HG02884 (cell line): ENCODE measurements at regions not wholly inside any gene's neighbourhood (a gene's known extent, or its start where the extent isn't known, plus 50 kb on each side); places are given as distances from the start of the nearest gene placed in this dataset.
"Not testable (repeated sequence)": the region's sequence is repeated elsewhere in the genome, so short reads cannot be mapped to it uniquely, and the experiment has no call there.

Experiments
- ATAC-seq: cut with Tn5 transposase; IDR thresholded peaks from one replicate; pipeline ENCODE4 v1.9.1; 2021; ENCODE audit warnings: mild to moderate bottlenecking, moderate library complexity; ENCODE audit not compliant: unreplicated experiment

DNA sequence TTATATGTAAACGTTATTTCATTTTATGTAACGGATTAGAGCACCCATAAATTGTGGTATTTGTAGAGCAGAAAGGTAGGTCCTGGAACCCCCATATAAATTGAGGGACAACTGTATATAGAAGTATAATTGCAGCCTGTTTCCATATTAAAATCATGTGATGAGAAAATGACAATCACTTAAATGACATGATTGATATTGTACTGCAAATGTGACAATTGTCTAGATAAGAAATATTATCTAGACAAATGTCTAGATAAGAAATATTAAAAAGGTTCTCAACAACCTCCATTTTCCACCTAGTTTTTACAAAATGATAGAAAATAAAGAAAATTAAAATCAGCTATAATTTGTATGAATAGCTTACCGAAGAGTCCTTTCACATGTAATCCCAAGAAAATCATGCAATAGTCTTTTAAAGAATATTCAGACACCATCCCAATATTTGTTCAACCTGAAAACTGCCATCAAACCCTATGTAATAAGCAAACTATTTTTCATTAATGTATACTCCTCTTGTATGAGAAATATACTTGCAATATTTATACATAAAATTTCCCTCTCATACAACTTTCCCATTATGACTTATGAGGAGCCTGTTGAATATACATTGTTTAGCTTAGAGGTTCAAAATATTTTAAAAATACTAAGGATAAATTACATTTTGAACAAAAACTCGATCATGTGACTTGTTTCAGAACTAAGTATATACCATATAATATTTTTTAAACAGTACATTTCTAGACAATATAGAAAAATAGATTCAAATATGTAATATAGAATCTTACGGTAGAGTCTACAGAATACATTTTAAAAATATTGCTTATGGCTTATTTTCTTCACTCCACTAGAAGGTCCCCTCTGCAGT is 153.2 kb downstream of the CRPPA start:
- no peak for ATAC-seq

DNA sequence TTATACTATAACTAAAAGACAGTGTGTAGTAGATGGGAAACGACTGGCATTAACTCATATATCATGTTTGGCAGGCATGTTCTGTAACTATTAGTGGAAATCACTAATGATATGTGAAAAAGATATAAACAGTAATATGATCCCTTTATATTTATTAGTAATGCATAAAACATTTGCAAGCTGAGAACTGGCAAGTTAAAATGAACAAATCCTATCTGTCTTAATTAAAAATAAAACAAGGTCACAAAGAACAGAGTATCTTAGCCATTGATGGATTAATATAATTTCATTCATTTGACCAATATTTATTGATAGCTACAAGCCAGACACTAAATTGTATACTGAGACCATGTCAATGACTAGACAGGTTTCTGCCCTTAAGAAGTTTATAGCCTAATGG is 154.5 kb downstream of the CRPPA start:
- ATAC-seq: no peak

DNA sequence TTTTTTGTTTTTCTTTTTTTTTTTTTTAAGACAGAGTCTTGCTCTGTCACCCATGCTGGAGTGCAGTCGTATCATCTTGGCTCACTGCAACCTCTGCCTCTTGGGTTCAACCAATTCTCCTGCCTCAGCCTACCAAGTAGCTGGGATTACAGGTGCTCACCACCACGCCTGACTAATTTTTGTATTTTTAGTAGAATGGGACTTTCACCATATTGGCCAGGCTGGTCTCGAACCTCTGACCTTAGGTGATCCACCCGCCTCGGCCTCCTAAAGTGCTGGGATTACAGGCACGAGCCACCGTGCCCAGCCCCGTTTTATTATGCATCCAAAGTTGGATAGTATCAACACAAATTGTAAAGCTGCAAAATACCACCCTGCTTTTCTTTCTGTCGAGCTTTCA is 154.9 kb downstream of the CRPPA start:
- not testable (repeated sequence) for ATAC-seq

DNA sequence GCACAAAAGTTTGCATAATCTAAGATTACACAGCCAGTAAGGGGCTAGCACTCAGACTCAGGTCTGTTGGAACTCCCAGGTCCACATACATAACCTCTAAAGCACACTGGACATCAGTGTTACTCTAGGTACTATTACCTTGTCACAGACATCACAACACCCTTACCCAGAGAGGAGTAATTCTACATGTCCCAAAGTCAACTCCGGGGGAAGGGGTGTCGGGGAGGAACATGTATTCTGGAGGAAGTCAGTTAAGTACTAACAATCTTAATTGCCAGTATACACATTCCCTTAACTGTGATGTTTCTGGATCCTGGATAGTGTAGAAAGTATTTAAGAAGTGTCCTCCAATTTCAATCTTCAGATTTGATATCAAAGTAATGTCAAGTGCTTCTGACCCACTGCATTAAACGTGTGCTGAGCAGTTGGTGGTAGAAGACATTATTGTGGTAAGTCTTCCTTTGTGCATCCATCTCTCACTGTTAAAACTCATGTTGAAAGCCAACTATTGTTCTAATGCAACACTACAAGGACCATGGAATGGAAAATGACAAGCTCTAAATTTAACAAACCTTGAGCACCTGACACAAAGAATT is 155.4 kb downstream of the CRPPA start:
- ATAC-seq: no peak

DNA sequence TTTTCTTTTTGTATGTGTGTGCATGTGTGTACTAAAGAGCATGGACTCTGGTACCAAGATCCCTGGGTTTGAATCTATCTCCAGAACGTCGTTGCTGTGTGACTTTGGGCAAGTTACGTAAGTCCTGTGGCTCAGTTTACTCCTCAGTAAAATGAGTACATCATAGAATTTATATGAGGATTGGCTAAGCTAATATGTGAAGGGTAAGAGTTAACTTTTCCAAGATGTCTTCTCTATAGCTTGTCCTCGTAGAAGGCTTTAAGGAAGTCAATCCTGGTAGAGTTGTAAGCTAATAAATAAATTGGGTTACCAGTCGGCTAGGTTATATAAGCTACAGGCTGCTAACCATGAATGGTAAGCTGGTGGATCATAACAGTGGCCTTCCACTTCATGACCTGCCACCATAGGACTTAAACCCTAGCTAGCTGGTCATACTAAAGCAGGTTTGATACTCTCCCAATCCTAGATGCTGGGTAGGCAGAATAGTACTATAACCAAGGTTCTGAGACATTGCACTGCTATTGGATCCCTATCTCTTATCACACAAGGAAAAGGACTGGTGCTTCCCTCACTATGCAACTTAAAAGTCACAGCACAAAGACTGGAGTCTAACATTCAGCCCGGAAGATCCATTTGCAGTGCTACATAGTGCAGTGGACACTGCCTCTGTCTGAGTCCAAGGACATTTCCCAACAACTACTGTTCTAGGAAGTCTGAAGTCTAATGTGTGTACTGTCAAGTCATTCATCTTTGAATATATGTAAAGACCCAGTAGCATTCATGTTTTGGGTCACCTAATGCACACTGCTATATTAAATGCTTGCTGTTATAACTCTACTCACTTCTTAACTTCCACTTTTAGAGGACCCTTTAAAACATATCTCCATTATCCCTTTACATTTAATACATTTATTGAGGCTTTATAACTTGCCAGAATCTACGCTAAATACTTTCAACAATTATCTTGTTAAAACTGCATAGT is 156.2 kb downstream of the CRPPA start:
- ATAC-seq: no peak

DNA sequence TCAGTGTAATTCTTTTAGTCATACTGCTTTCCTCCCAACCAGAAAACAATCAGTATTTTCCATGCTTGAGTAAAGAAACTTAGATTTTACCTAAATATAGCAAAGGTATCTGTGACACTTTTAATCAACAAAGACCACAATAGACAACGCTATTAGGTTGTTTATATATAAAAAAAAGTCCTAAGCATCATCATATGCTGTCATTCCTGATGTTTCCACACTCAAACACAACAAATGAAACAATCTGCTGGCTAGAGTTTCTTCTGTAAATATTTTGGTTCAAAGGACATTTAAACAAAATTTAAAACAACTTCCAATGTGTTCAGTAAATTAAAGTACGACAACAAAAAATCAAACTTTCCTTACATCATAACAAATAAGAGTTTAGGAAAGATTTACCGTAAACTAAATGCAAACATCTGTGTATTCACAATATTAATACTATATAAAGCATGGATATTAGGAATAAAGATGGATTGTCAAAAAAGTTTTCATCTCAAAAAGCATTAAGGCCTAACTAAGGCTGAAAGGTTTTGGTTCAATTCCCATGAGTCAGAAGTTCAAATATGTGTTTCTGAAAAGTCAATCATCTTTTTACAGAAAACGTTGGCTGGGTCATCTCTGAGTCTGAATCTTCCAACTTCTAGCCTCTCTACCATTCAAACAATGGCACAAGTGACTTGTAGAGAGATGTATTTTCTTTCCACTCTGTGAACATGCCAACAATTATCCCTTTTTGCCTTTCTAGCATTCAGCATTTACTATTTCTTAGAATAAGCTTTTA is 157.1 kb downstream of the CRPPA start:
- no peak for ATAC-seq

DNA sequence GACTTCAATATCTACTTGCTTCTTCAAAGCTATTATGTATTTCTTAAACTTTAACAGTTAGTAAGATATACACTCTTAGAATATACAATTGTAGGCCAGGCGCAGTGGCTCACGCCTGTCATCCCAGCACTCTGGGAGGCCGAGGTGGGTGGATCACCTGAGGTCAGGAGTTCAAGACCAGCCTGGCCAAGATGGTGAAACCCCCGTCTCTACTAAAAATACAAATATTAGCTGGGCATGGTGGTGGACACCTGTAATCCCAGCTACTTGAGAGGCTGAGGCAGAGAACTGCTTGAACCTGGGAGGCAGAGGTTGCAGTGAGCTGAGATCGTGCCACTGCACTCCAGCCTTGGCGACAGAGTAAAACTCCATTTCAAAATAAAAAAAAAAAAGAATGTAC is 158.0 kb downstream of the CRPPA start:
- ATAC-seq: not testable (repeated sequence)

DNA sequence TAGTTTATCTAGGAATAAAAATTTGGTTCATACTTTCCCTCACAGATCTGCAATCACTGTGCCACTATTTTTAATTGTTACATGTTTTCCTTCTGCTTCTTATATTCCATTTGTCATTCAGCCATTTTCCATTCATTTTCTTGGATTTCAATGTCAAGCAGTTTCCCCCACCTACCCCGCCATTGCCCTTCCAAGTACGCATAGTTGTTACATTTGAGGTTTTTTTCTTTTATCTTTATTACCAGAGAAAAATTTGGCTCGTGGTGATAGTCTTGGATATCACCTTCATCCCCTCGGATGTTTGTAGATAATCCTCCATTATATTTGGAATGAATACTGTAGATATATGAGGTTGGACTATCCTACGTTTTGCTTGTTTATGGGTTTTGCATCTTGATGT is 159.7 kb downstream of the CRPPA start:
- ATAC-seq: no peak

DNA sequence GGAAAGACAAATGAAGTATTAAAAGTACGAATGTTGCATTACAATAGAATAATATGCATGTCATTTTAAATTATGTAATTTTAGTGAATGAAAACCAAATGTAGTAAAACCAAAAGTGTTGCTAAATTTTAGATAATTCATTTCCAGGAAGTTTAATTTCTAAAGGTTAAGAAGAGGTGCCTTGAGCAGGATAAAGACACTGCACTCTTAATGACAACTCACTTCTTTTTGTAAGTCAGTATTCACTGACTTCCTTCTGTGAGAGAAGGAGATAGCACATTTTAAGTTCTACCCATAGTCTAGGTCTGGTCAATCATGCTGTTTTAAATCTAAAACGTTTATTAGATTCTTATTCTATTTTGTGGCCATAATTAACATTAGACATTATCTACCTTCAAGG is 160.2 kb downstream of the CRPPA start:
- no peak for ATAC-seq

DNA sequence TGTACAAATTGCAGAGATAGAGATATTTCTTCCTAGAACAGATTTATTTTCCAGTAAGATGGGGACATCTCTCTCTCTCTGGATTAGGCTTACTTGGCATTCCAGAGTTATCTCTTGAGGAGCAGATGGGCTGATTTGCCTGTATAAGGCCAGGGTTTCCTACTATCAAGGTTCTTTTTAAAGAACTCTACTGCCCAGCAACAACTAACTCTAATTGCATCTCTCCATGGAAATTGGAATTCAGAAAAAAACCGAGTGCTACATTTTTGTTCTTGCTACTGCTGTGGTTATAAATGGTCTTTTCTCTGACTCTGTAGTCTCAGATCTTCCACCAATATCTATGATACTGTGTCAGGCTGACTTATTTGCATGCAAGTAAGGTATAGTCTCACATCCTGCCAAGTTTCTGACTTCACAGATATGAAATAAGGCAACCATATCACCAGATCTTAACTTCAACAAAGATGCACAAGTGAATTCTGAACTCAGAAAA is 161.1 kb downstream of the CRPPA start:
- ATAC-seq: no peak

DNA sequence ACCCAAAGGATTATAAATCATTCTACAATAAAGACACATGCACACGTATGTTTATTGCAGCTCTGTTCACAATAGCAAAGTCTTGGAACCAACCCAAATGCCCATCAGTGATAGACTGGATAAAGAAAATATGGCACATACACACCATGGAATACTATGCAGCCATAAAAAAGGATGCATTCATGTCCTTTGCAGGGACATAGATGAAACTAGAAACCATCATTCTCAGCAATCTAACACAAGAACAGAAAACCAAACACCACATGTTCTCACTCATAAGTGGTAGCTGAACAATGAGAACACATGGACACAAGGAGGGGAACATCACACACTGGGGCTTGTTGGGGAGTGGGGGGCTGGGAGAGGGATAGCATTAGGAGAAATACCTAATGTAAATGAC is 164.9 kb downstream of the CRPPA start:
- not testable (repeated sequence) for ATAC-seq

DNA sequence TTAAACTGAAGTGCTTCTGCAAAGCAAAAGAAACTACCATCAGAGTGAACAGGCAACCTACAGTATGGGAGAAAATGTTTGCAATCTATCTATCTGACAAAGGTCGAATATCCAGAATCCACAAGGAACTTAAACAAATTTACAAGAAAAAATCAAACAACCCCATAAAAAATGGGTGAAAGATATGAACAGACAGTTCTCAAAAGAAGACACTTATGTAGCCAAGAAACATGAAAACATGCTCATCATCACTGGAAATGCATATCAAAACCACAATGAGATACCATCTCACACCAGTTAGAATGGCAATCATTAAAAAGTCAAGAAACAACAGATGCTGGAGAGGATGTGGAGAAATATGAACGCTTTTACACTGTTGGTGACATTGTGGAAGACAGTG is 165.4 kb downstream of the CRPPA start:
- ATAC-seq: not testable (repeated sequence)

DNA sequence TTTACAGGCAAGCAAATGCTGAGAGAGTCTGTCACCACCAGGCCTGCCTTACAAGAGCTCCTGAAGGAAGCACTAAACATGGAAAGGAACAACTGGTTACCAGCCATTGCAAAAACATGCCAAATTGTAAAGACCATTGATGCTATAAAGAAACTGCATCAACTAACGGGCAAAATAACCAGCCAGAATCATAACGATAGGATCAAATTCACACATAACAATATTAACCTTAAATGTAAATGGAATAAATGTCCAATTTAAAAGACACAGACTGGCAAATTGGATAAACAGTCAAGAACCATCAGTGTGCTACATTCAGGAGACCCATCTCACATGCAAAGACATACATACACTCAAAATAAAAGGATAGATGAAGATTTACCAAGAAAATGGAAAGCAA is 170.7 kb downstream of the CRPPA start:
- not testable (repeated sequence) for ATAC-seq

DNA sequence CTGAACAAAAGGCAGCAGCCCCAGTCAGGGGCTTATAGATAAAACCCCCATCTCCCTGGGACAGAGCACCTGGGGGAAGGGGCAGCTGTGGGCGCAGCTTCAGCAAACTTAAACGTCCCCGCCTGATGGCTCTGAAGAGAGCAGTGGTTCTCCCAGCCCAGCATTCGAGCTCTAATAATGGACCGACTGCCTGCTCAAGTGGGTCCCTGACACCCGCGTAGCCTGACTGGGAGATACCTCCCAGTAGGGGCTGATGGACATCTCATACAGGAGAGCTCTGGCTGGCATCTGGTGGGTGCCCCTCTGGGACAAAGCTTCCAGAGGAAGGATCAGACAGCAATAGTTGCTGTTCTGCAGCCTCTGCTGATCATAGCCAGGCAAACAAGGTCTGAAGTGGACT is 172.1 kb downstream of the CRPPA start:
- ATAC-seq: not testable (repeated sequence)

DNA sequence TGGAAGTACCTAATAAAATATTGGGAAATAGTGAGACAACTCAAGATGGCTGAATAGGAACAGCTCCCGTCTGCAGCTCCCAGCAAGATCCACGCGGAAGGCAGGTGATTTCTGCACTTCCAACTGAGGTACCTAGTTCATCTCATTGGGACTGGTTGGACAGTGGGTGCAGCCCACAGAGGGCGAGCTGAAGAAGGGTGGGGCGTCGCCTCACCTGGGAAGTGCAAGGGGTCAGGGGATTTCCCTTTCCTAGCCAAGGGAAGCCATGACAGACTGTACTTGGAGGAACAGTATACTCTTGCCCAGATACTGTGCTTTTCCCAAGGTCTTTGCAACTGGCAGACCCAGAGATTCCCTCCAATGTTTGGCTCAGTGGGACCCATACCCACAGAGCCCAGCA is 172.8 kb downstream of the CRPPA start:
- not testable (repeated sequence) for ATAC-seq

DNA sequence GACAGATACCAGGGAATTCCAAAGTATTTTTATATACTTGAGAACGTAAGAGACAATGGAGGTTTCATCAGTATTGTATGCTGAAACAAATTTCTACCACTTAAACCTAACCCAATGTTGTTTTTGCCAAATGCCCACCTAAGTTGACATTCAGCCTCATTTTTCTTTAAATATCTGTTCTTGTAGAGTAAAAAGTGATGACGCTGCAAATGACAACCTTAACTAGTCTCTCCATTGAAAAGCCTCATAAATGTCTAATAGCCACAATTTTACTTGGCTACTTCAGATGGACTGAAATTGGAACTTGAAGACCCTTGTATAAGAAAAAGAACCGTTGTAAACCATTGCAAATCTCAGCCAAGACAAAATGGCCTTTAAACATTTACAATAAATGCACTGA is 176.9 kb downstream of the CRPPA start:
- no peak for ATAC-seq

DNA sequence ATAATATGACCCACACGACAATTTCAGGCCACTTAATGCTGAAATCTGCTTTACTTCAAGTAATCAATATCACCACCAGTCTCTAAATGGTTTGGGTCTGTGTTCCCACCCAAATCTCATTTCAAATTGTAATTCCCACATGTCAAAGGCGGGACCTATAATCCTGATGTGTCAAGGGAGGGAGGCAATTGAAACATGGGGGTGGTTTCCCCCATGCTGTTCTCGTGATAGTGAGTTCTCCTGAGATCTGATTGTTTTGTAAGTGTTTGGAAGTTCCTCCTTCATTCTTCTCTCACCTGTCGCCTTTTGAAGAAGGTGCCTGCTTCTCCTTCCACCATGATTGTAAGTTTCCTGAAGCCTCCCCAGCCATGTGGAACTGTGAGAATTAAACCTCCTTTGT is 178.4 kb downstream of the CRPPA start:
- ATAC-seq: no peak

DNA sequence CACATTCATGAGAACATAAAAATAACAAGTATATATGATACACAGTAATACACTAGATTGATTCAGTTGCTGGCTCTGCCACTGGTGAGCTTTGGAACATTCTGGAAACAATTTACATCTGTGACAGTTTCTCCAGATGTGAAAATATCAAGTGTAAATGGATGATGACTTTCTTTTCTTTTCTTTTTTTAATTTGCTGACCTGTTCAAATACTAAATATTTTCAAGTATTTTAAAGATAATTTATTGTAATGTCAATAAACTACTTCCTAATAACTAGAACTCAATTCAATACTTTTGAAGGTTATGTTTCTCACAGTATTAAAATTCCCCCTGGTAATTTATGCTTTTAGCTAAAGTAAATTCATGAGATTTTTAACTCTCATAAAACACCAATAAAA is 180.3 kb downstream of the CRPPA start:
- no peak for ATAC-seq

DNA sequence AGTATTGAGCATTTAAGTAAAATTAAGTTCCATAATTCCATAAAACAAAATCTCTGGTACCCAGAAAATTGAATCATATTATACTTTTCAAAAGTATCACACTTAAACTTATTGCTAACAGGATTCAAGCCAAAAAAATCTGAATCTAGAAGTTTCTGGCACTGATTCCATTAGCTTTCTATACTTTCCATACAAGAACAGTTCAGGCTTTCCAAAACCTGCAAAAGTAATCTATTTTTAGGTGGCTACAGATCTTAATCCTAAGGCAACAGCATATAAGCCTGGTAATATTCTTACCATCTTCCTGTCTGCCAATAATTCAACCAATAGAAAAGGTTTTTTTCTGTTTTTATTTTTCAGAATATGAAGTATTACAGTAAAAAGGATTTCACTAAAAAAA is 185.0 kb downstream of the CRPPA start:
- no peak for ATAC-seq
